HCT116 (cell line): ENCODE measurements at regions not wholly inside any gene's neighbourhood (a gene's known extent, or its start where the extent isn't known, plus 50 kb on each side); places are given as distances from the start of the nearest gene placed in this dataset.

Experiments used
- ATAC-seq: fragments of 200-7000 bp; cut with Tn5 transposase; 2 replicates; pipeline ENCODE4 v1.9.1; 2020; ENCODE audit warnings: mild to moderate bottlenecking, moderate library complexity
- BruUV-seq: library from RNA; stranded (reverse); fragments of 400-500 nt; replicated peaks from 2 replicates; lab custom pipeline; 2021; lab: Mats Ljungman, UMichigan
- CTCF ChIA-PET: fragments of 300-600 bp; sonication (Branson Sonifier 250); formaldehyde crosslinking; loops from one replicate; lab custom pipeline; 2021; ENCODE audit warnings: antibody characterized with exemption; lab: Charles Lee
- POLR2A ChIA-PET: fragments of 300-600, 350-600 bp; sonication (Branson Sonifier 250); formaldehyde crosslinking; loops from one replicate; lab custom pipeline; 2021; ENCODE audit warnings: antibody characterized with exemption; lab: Charles Lee
- RAD21 ChIA-PET, 2 experiments: fragments of 300-600 bp; sonication (Branson Sonifier 250); formaldehyde crosslinking; loops; one replicate each; lab custom pipeline; 2023; ENCODE audit warnings: low total read pairs in 2 of 2; ENCODE audit not compliant: uncharacterized antibody in 2 of 2, unreplicated experiment in 2 of 2, low non-redundant PET in 1 of 2; lab: Charles Lee
- DNase-seq: peaks from one replicate; pipeline ENCODE4 v3.0.0-alpha.2; 2010; ENCODE audit warnings: low read depth, low spot score
- H2AFZ ChIP-seq: fragments of 200-600 bp; shearing (Covaris generic), sonication (generic); 2 replicates; pipeline ENCODE4 v1.6.1; 2017; ENCODE audit warnings: low read depth, mixed run types, mixed read lengths, antibody characterized with exemption, low read length; ENCODE audit not compliant: poor library complexity, severe bottlenecking
- H3K27ac ChIP-seq: 2 replicates; pipeline ENCODE4 v1.5.1; 2012; ENCODE audit warnings: low read depth, low read length
- H3K27me3 ChIP-seq: fragments of 200-600 bp; sonication (generic); 2 replicates; pipeline ENCODE4 v1.6.1; 2016; ENCODE audit warnings: mixed run types, low read length, mixed read lengths; ENCODE audit not compliant: insufficient read depth
- H3K36me3 ChIP-seq, 2 experiments: fragments of 200-500 bp in 1 of 2; fragments of 200-600 bp in 1 of 2; sonication (Bioruptor generic) in 1 of 2; sonication (generic) in 1 of 2; 2 replicates each; pipeline versions ENCODE4 v1.5.1 to v1.6.1; 2014 to 2016; ENCODE audit warnings: low read length in 2 of 2, inconsistent platforms in 1 of 2, mixed read lengths in 1 of 2, mixed run types in 1 of 2; ENCODE audit not compliant: insufficient read depth in 2 of 2, control insufficient read depth in 1 of 2
- H3K4me1 ChIP-seq, 2 experiments: fragments of 200-600 bp in 1 of 2; sonication (generic) in 1 of 2; 2 replicates each; pipeline versions ENCODE4 v1.5.1 to v1.6.1; 2012 to 2017; ENCODE audit warnings: low read length in 2 of 2, inconsistent platforms in 1 of 2, mild to moderate bottlenecking in 1 of 2, mixed read lengths in 1 of 2, mixed run types in 1 of 2, moderate library complexity in 1 of 2; ENCODE audit not compliant: insufficient read depth in 2 of 2, control insufficient read depth in 1 of 2
- H3K4me2 ChIP-seq: fragments of 200-600 bp; sonication (generic); 2 replicates; pipeline ENCODE4 v1.6.1; 2017; ENCODE audit warnings: mixed run types, low read length, mixed read lengths
- H3K4me3 ChIP-seq, 2 experiments: fragments of 200-600 bp in 1 of 2; sonication (generic) in 1 of 2; replicated peaks in 1 of 2; 2 replicates each; pipeline ENCODE4 v1.5.1; 2011 to 2016; ENCODE audit warnings: low read length in 2 of 2, control low read depth in 1 of 2, low read depth in 1 of 2, mild to moderate bottlenecking in 1 of 2, mixed read lengths in 1 of 2, mixed run types in 1 of 2
- H3K79me2 ChIP-seq: fragments of 200-600 bp; sonication (generic); 2 replicates; pipeline ENCODE4 v1.6.1; 2017; ENCODE audit warnings: mild to moderate bottlenecking, mixed run types, low read length, moderate library complexity, mixed read lengths; ENCODE audit not compliant: insufficient read depth
- H3K9ac ChIP-seq: fragments of 200-600 bp; sonication (generic); 2 replicates; pipeline ENCODE4 v1.6.1; 2016; ENCODE audit warnings: low read length, mixed read lengths
- H3K9me2 ChIP-seq: fragments of 200-600 bp; sonication (generic), shearing (Covaris generic); 2 replicates; pipeline ENCODE4 v1.6.1; 2017; ENCODE audit warnings: mixed run types, mild to moderate bottlenecking, moderate library complexity; ENCODE audit not compliant: insufficient read depth
- H3K9me3 ChIP-seq, 2 experiments: fragments of 200-500 bp in 1 of 2; fragments of 200-600 bp in 1 of 2; sonication (Bioruptor generic) in 1 of 2; sonication (generic) in 1 of 2; 2 replicates each; pipeline ENCODE4 v1.6.1; 2014 to 2017; ENCODE audit warnings: low read length in 2 of 2, mixed read lengths in 2 of 2, inconsistent platforms in 1 of 2, low read depth in 1 of 2, mild to moderate bottlenecking in 1 of 2, mixed run types in 1 of 2, moderate library complexity in 1 of 2; ENCODE audit not compliant: control insufficient read depth in 1 of 2, insufficient read depth in 1 of 2
- H4K20me1 ChIP-seq: fragments of 200-600 bp; sonication (generic), shearing (Covaris generic); 2 replicates; pipeline ENCODE4 v1.6.1; 2017; ENCODE audit warnings: mixed run types, mild to moderate bottlenecking, moderate library complexity; ENCODE audit not compliant: insufficient read depth
- CEBPB ChIP-seq: IDR thresholded peaks from 2 replicates; pipeline ENCODE4 v1.6.1; 2012; ENCODE audit warnings: low read depth
- EGR1 ChIP-seq: IDR thresholded peaks from 2 replicates; pipeline ENCODE4 v1.6.1; 2012; ENCODE audit warnings: low read depth
- EZH2 ChIP-seq: fragments of 200-600 bp; sonication (generic); IDR thresholded peaks from 2 replicates; pipeline ENCODE4 v1.6.1; 2017; ENCODE audit warnings: antibody characterized with exemption, mixed run types
- JUND ChIP-seq: IDR thresholded peaks from 2 replicates; pipeline ENCODE4 v1.6.1; 2012
- POLR2AphosphoS5 ChIP-seq: IDR thresholded peaks from 2 replicates; pipeline ENCODE4 v1.6.1; 2011; ENCODE audit warnings: mild to moderate bottlenecking, low read depth, low read length, moderate library complexity
- RAD21 ChIP-seq: IDR thresholded peaks from 2 replicates; pipeline ENCODE4 v1.6.1; 2012; ENCODE audit warnings: low read depth, mild to moderate bottlenecking
- REST ChIP-seq: IDR thresholded peaks from 2 replicates; pipeline ENCODE4 v1.6.1; 2012; ENCODE audit warnings: low read depth
- SRF ChIP-seq: IDR thresholded peaks from 2 replicates; pipeline ENCODE4 v1.6.1; 2012; ENCODE audit warnings: low read depth
- YY1 ChIP-seq: IDR thresholded peaks from 2 replicates; pipeline ENCODE4 v1.6.1; 2011; ENCODE audit warnings: low read length, low read depth, moderate library complexity, mild to moderate bottlenecking; ENCODE audit not compliant: insufficient replicate concordance; ENCODE audit errors: extremely low read depth
- ZFX ChIP-seq: fragments of 450-650 bp; IDR thresholded peaks from 2 replicates; pipeline ENCODE4 v1.6.1; 2017
- intact Hi-C: fragments of 100-400 bp; cut with micrococcal nuclease; formaldehyde crosslinking; loops from 2 replicates; pipeline ENCODE4 v1.10.0; 2022
- TF ChIP-seq, protein P1 (sequence below): IDR thresholded peaks from 2 replicates; pipeline ENCODE4 v1.6.1; 2011; ENCODE audit warnings: mild to moderate bottlenecking, low read length, moderate library complexity; ENCODE audit not compliant: insufficient replicate concordance; ENCODE audit errors: extremely low read depth
- TF ChIP-seq, protein P2 (sequence below): IDR thresholded peaks from 2 replicates; pipeline ENCODE4 v1.6.1; 2012
- TF ChIP-seq, protein P3 (sequence below): IDR thresholded peaks from 2 replicates; pipeline ENCODE4 v1.6.1; 2012

- ATAC-seq (no peak), DNase-seq (no peak)
- H3K9me2 ChIP-seq, result no peaks in the 10 kb centered on the region
- no peak overlapping the region for H3K4me3 ChIP-seq
- ChIA-PET RAD21 (interaction anchor here in 1 of 2 experiments (0.5 kb wide), 1 partner anchor 759 kb away, joined by 3 read pairs; no protein-coding TSS in a partner anchor), POLR2A (no interaction called here), CTCF (no interaction called here)
- H3K27ac ChIP-seq, result no peak overlapping the region
- H3K4me1 ChIP-seq, result no peaks in the 10 kb centered on the region
- no peaks in the 10 kb centered on the region for H4K20me1 ChIP-seq
- no peaks in the 10 kb centered on the region for H3K27me3 ChIP-seq
- no TSS peak for BruUV-seq
- no peaks in the 10 kb centered on the region for H3K9me3 ChIP-seq
- TF ChIP-seq EZH2, result no peak
- no peak overlapping the region for H2AFZ ChIP-seq
- H3K9ac ChIP-seq, result no peak overlapping the region
- intact Hi-C loops, result no loop called here
- no peaks in the 10 kb centered on the region for H3K79me2 ChIP-seq
- no peaks in the 10 kb centered on the region for H3K36me3 ChIP-seq
- H3K4me2 ChIP-seq, result no peak overlapping the region
These were observed 51.7 kb upstream of the SMLR1 start for GRCh38 chr6:130775411-130776012.

DNA sequence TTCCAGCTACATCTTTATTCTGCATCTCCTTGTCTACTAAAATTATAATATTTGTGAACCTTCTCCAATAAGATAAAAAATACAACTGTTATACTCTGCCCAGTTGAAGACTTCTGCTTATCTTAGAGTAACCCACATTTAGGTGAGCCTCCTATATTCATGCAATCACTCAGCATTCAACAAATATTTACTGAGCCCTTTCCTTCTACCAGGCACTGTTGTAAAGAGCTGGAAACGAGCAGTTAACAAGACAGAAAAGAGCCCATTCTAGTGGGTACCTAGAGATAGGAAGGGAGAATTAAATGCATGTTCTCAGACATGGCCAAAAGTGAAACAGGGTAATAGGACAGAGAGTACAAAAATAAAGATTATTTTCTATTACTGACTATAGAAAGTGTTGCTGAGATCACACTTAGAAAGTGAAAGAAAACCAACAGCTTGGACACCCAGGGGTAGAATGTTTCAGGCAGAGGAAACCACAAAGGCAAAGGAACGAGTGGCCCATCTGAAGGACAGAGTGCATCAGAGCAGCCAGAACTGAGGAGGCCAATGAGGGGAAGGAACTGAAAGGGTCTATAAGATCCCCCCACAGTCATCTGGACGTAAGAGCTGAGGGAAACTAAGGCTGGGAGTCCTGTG lies 50.8 kb upstream of the SMLR1 start:
- DNase-seq (no peak), ATAC-seq (no peak)
- Histone ChIP-seq H3K36me3 (no peaks in the 10 kb centered on the region), H3K9me3 (no peaks in the 10 kb centered on the region), H3K4me1 (no peaks in the 10 kb centered on the region), H4K20me1 (no peaks in the 10 kb centered on the region), H3K79me2 (no peaks in the 10 kb centered on the region), H3K9ac (no peak overlapping the region), H3K27ac (no peak overlapping the region), H2AFZ (no peak overlapping the region), H3K4me3 (no peak overlapping the region), H3K4me2 (no peak overlapping the region), H3K27me3 (no peaks in the 10 kb centered on the region), H3K9me2 (no peaks in the 10 kb centered on the region)
- no TSS peak for BruUV-seq
- ChIA-PET POLR2A (no interaction called here), RAD21 (interaction anchor here in 1 of 2 experiments (0.5 kb wide), 1 partner anchor 758 kb away, joined by 3 read pairs; no protein-coding TSS in a partner anchor), CTCF (no interaction called here)
- no peak for TF ChIP-seq YY1
- TF ChIP-seq RAD21, result no peak
- TF ChIP-seq JUND, result no peak
- TF ChIP-seq, protein P1, sequence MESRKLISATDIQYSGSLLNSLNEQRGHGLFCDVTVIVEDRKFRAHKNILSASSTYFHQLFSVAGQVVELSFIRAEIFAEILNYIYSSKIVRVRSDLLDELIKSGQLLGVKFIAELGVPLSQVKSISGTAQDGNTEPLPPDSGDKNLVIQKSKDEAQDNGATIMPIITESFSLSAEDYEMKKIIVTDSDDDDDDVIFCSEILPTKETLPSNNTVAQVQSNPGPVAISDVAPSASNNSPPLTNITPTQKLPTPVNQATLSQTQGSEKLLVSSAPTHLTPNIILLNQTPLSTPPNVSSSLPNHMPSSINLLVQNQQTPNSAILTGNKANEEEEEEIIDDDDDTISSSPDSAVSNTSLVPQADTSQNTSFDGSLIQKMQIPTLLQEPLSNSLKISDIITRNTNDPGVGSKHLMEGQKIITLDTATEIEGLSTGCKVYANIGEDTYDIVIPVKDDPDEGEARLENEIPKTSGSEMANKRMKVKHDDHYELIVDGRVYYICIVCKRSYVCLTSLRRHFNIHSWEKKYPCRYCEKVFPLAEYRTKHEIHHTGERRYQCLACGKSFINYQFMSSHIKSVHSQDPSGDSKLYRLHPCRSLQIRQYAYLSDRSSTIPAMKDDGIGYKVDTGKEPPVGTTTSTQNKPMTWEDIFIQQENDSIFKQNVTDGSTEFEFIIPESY, result no peak
- TF ChIP-seq ZFX, result no peak
- TF ChIP-seq CEBPB, result no peak
- TF ChIP-seq EGR1, result no peak
- no peak for TF ChIP-seq SRF
- TF ChIP-seq, protein P2, sequence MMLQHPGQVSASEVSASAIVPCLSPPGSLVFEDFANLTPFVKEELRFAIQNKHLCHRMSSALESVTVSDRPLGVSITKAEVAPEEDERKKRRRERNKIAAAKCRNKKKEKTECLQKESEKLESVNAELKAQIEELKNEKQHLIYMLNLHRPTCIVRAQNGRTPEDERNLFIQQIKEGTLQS, result no peak
- TF ChIP-seq, protein P3, sequence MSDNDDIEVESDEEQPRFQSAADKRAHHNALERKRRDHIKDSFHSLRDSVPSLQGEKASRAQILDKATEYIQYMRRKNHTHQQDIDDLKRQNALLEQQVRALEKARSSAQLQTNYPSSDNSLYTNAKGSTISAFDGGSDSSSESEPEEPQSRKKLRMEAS, result no peak
- no peak for TF ChIP-seq POLR2AphosphoS5
- no peak for TF ChIP-seq REST
- intact Hi-C loops, result no loop called here
